ENCODE measurements at regions not wholly inside any gene's neighbourhood (a gene's known extent, or its start where the extent isn't known, plus 50 kb on each side); places are given as distances from the start of the nearest gene placed in this dataset.

- TF ChIP-seq POLR2A (IDR thresholded peaks at IDR 0.05) (no peak), CTCF (IDR thresholded peaks at IDR 0.05) (no peak)
Measured at GRCh38 chr2:13725945-13726344, 906.6 kb upstream of the LRATD1 start.

All from right lobe of liver (tissue), 4 donors.